HG03196 (cell line): ENCODE measurements at regions not wholly inside any gene's neighbourhood (a gene's known extent, or its start where the extent isn't known, plus 50 kb on each side); places are given as distances from the start of the nearest gene placed in this dataset.
"Not testable (repeated sequence)": the region's sequence is repeated elsewhere in the genome, so short reads cannot be mapped to it uniquely, and the experiment has no call there.

ENCODE experiments used
- ATAC-seq: cut with Tn5 transposase; IDR thresholded peaks from one replicate; pipeline ENCODE4 v1.9.1; 2021; ENCODE audit not compliant: unreplicated experiment

DNA sequence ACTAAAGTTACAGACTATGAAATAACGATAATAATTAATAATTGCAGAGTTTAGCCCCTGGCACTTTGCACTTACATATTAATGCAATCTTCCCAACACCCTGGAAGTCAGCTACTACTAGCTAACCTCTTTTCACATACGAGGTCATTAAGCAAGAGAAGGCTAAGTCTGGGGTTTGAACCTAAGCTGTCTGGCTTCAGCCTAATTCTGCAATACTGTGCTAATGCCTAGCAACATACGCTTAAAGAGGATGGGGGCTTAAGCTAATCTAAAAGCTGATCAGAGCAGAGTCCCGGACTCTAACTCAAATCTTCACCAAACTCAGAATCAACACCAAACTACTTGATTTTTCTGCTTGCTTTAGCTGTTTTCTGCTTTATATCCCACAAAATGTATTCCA lies 168.7 kb upstream of the GNAI1 start:
- ATAC-seq = no peak

DNA sequence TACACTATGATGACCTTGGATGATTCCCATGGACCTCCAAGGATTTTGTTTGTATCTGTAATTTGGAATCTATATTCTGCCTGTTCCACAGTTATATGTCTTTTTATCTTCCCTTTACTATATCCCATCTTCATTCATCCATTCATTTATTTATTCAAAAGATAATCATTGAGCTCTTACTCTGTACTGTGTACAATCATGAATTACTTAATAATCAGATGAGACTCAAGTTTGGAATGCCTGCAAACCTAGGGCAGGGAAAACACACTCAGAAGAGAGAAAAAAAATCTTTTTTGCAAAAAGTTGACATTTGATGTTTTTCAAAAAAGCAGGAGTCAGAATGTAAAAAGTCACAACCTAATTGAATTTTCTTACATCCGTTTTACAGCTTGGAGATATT lies 170.2 kb upstream of the GNAI1 start:
- ATAC-seq = no peak

DNA sequence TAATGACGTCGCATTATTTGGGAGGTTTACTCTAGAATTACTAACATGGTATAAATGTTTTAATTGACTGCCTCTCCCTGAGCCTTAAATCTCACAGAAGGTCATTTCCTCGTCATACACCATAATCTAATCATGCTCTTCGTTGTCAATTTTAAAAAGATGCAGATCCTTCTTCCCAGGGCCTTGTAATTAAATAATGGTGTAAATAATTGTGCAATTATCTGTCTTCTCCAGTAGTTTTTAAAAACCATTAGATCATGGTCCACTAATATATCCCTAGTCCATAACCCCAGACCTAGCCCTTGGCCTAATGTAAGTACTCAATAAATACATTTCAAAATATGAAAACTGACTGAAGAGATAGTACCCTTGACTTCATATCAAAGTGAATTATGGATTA lies 181.5 kb upstream of the GNAI1 start:
- ATAC-seq = no peak

DNA sequence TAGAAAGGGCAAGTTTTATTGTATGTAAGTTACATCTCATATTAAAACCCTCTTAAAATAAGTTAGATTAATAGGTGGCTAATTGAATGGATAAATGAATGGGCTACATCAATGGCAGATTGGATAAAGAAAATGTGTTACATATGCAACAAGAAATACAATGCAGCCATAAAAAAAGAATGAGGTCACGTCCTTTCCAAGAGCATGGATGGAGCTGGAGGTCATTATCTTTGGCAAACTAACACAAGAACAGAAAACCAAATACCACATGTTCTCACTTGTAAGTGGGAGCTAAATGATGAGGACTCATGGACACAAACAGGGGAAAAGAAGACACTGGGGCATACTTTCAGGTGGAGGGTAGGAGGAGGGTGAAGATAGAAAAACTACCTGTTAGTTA lies 182.2 kb upstream of the GNAI1 start:
- no peak for ATAC-seq

DNA sequence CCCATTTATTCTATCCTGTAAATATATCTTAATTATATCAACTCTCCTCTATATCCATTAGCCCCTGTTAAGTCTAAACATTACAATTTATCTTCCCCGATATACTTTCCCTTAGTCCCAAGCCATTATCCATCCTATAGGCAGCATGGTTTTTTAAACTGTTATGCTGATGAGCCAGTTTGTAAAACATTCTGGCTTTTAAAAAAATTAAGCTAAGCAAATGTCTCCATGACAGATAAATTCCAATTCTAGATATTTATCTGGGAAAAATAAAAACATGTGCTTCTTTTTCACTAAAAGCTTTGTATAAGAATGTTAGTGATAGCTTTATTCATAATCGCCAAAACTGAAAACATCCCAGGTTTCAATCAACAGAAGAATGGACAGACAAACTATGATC lies 183.2 kb upstream of the GNAI1 start:
- ATAC-seq = no peak

DNA sequence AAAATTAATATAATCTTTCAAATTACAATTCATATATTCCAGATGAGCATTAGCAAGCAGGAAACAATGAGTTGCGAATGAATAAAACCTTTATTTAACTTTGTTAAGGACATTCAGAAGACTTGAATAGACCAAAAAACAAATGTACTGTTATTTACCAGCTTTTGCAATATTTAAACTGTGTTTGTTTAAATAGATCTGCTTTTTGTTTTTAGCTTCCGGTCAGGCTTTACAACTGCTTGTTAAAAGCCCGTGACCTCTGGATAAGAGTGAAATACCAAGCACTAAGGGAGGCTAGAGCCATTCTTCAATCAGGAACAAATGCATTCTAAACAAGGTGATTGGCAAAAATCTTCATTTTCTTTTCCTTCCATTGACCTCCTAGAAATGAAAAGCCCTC lies 184.9 kb upstream of the GNAI1 start:
- ATAC-seq = no peak

DNA sequence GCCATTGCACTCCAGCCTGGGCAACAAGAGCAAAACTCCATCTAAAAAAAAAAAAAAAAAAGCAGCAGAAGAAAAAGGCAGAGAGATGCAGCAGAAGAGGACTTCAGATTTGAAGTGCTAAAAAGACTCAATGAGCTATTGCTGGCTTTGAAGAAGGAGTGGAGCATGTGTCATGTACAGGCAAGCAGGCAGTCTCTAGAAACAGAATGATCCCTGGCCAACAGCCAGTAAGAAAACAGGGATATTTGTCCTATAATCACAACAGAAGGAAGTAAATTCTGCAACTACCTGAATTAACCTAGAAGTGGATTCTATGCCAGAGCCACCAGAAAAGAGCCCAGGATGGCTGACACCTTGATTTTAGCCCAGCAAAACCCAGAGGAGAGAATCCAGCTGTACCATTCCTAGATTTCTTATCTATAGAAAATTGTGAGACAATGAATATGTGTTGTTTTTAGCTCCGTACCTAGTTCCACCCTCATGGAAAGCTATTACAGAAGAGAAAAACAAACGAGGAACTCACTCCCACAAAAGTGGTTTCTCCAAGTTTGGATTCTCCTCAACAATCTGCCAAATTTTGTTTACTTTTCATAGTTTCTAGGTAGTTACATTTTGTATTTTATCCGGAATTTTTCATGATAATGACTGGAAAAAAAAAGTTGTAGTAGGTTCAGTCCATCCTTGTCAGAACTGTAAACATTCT lies 198.2 kb upstream of the GNAI1 start:
- ATAC-seq = no peak

DNA sequence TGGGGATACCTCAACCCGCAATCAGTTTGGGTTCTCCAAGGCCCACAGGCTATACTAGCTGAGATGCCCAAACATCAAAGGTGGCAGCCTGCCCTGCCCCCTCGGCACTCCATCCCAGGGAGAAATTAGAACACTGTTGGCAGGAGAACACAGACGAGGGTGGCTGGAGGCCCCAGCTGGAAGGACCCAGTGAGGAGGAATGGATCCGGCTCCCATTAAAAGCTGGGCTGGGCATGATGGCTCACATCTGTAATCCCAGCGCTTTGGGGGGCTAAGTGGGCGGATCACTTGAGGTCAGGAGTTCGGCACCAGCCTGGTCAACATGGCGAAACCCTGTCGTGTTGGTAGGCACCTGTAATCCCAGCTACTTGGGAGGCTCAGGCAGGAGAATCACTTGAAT lies 199.9 kb upstream of the GNAI1 start:
- no peak for ATAC-seq

DNA sequence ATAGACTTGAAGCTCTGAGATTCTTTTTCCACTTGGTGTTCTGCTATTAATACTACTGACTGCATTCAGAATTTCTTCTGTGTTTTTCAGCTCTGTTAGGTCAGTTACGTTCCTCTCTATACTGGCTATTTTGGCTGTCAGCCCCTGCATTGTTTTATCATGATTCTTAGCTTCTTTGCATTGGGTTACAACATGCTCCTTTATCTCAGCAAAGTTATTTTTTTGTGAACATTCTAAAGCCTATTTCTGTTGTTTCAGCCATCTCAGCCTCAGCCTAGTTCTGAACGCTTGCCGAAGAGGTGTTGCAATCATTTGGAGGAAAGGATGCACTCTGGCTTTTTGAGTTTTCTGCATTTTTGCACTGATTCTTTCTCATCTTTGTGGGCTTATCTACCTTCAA lies 201.5 kb upstream of the GNAI1 start:
- ATAC-seq = no peak

DNA sequence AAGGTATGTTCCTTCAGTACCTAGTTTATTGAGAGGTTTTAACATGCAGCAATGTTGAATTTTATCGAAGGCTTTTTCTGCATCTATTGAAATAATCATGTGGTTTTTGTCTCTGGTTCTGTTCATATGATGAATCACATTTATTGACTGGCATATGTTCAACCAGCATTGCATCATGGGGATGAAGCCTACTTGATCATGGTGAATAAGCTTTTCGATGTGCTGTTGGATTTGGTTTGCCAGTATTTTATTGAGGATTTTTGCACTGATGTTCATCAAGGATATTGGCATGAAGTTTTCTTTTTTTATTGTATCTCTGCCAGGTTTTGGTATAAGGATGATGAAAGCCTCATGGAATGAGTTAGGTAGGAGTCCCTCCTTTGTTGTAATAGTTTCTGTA lies 204.0 kb upstream of the GNAI1 start:
- no peak for ATAC-seq

DNA sequence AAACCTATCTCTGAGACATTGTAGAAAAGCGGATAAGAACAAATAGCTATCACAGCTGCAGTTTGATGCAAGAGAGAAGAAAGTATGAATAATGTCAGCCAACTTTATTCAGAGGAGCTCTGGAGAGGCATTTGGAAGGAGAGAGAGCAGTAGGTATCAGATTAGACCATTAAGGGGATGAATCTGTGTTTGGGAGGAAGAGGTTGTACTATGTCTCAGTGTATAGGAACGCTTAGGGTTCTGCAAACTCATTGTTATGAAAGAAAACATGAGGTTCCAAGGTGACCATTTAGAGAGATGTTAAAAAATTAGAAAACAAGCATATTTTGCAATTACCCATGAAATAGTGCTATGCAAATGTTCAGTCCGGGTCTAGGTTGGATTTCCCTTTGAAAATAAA lies 207.5 kb upstream of the GNAI1 start:
- ATAC-seq = no peak

DNA sequence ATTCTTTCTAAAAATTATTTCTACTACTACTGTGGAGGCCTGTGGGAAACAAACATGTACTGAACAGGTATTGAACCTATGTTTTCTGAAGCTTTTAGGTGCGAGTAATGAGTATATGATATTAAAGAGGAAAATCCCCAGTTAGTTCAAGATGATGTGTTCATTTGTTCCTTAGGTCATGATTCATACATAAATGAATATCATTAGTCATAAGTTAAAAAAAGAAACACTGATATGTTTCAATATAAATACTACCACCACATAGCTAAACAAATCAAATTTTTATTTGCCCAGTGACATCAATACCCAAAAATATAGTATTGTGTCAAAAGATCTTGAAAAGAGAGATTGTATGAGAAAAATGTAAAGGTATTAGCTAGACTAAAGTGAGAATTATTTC lies 210.7 kb upstream of the GNAI1 start:
- no peak for ATAC-seq

DNA sequence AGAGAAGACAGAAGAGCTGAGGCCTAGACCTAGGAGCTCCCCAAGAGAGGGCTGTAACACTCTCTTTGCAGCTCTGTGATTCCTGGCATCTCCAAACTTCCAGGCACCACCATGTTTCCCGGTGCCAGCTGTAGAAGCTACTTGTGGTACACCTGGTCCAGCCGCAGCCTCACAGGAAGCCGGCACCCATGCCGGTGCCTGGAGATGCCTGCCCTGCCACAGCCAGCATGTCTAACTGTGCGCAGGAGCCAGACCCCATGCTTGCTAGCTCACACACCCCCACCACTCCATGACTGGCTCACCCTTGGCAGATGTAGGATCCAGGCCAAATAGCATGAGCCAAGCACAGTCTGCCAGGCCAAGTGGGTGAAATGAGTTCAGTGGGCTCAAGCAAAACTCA lies 211.7 kb upstream of the GNAI1 start:
- no peak for ATAC-seq

DNA sequence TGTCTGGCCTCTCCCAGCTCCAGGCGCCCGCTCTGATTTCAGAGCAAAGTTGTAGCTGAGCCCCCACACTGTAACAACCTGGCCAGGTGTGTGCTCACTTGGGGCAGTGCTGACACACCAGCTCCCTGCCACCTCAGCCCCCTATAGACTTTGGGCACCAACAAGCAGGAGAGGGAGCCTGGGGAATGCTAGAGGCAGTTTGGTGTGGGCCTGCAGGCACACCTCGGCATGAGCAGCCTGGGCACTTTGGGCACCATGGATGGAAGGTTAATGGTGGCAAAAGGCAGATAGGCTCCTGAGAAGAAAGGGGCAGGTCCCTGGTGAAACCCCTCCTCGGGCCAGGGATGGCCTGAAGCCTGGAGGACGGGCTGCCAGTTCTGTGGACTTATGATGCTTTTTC lies 212.7 kb upstream of the GNAI1 start:
- ATAC-seq = no peak

DNA sequence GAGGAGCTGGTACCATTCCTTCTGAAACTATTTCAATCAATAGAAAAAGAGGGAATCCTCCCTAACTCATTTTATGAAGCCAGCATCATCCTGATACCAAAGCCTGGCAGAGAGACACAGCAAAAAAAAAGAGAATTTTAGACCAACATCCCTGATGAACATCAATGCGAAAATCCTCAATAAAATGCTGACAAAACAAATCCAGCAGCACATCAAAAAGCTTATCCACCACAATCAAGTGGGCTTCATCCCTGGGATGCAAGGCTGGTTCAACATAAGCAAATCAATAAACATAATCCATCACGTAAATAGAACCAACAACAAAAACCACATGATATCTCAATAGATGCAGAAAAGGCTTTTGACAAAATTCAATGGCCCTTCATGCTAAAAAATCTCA lies 216.0 kb upstream of the GNAI1 start:
- not testable (repeated sequence) for ATAC-seq

DNA sequence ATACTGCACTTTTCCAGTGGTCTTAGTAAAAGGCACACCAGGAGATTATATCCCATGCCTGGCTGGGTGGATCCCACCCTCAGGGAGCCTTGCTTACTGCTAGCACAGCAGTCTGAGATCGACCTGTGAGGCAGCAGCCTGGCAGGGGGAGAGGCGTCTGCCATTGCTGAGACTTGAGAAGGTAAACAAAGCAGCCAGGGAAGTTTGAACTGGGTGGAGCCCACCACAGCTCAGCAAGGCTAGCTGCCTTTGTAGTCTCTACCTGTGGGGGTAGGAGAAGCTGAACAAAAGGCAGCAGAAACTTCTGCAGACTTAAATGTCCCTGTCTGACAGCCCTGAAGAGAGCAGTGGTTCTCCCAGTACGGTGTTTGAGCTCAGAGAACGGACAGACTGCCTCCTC lies 219.3 kb upstream of the GNAI1 start:
- not testable (repeated sequence) for ATAC-seq

DNA sequence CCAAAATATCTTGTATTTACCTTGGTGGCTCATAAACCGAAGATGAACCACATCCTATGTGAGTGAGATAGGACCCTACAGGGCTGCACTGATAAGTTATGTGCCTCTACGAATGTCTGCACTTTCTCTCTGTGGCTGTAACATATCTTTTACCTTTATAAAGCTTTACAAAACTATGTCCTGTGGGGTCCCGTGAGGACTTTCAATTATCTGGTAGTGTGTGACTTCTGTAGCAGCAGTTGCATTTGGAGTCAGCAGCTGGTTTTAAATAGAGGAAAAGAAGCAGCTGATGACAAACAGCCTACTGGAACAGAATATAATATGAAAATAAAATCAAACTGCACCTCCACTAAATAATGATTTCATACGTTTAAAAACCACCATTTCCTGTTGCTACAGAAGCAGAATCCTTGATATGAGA lies 222.4 kb upstream of the GNAI1 start:
- no peak for ATAC-seq

DNA sequence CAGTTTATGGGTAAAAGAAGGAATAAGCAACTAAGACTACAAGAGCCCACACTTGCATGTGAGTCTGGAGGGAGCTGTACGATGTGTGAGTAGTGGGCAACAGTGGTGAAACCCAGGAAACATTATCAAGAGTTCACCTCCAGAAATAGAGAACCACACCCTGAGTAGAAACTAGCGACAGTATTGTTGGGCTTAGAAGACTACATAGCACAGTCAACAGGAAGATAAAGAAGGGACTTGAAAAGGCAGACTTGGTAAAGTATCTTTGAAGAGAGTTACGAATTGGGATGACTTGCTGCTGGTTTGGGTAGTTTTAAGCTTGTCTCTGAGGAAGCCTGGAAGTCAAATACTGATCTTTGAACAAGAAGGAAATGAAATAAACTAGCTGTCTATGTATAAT lies 223.2 kb upstream of the GNAI1 start:
- ATAC-seq = no peak

DNA sequence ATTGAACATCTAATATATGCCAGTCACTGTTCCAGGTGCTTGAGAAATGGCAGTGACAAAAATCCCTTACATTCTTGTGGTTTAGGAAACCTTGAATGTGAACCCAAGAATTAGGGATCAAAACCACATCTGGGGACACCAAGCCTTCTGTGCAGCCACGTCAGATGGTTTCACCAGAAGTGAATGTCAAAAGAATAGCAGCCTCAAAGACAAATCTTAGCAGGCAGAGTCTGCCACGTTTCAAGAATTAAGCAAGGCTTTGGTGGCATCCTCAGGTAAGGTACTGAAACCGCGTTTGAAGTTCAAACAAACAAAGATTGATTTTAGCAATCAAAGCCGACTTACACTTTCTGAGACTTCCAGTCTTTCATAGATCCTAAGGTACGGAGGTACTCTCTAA lies 225.5 kb upstream of the GNAI1 start:
- no peak for ATAC-seq

DNA sequence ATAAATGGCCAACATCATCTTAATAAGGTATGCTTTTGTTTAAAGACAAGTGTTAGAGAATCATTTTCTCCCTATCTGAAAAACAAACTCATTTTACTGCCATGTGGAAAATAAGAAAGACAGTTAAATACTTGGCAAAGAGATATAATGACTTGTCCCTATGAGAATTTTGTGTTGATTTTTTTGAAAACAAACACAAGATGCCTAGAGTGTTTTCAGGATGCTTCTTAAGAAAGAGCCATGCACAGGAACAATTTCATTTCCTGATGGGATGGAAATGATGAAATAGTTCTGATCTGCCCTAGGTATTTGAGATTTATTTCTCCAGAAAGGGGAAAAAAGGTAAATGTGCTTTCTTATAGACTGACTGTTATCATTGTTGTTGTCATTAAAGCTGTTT lies 237.5 kb upstream of the GNAI1 start:
- ATAC-seq = no peak

DNA sequence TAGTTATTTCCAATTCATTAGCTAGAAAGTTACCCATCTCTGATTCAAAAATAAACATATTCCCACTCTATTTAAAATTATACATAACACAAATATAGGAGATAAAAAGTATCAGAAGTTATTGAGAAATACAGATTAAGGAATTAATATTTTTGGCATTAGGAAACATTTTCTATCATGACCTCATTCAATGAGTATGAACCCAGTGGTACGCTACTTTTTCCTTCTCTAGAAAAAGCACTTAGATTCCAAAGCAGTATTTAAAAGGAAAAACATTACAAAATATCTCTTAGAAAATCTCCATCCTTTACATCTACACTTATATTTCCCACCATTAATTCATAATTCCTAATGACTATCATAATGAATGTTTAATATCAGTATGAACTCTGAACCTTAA lies 240.6 kb upstream of the GNAI1 start:
- ATAC-seq = no peak

DNA sequence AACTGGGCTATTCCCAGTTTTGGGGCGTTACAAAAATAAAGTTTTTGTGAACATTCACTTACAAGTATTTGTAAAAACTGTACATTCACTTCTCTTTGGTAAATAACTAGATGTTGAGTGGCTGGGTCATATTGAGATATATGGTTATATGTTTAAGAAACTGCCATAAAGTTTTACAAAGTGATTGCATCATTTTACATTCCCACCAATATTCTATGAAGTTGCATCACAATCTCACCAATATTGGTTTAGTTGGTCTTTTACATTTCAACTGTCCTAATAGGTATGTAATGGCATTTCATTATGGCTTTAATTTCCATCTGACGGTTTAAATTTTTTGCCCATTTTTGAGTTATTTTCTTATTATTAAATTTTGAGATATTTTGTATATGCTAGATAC lies 251.7 kb upstream of the GNAI1 start:
- ATAC-seq = no peak

DNA sequence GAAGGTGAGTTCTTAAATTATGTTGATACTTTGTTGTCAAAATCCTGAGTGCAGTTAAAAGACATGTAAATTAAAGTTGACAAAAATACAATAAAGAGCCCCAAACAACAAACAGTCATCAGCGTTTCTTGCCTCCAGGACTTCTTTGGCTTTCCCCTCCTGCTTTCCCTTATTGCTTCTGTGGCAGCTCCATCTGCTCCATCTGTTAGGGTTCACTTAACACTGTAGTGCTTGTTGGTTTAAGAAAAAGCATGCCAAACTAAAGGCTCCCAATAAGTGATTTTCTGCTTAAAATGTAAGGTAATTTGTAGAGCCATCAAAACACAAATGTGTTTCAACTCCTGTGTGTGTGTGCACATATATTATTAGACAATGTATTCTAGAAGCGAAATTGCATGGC lies 254.3 kb upstream of the GNAI1 start:
- no peak for ATAC-seq
